Ishikawa (cell line): ENCODE measurements at regions not wholly inside any gene's neighbourhood (a gene's known extent, or its start where the extent isn't known, plus 50 kb on each side); places are given as distances from the start of the nearest gene placed in this dataset.

Source experiments
- CEBPB ChIP-seq: IDR thresholded peaks from 2 replicates; pipeline ENCODE4 v1.6.1; 2012
- CREB1 ChIP-seq: IDR thresholded peaks from 2 replicates; pipeline ENCODE4 v1.6.1; 2012; ENCODE audit warnings: low read depth
- EGR1 ChIP-seq: IDR thresholded peaks from 2 replicates; pipeline ENCODE4 v1.6.1; 2012
- EP300 ChIP-seq: IDR thresholded peaks from 2 replicates; pipeline ENCODE4 v1.6.1; 2012; ENCODE audit warnings: borderline replicate concordance
- FOXM1 ChIP-seq: IDR thresholded peaks from 2 replicates; pipeline ENCODE4 v1.6.1; 2012; ENCODE audit warnings: low read depth, borderline replicate concordance
- MAX ChIP-seq: IDR thresholded peaks from 2 replicates; pipeline ENCODE4 v1.6.1; 2012
- NFIC ChIP-seq: IDR thresholded peaks from 2 replicates; pipeline ENCODE4 v1.6.1; 2012
- RAD21 ChIP-seq: IDR thresholded peaks from 2 replicates; pipeline ENCODE4 v1.6.1; 2012; ENCODE audit warnings: low read depth
- TAF1 ChIP-seq: IDR thresholded peaks from 2 replicates; pipeline ENCODE4 v1.6.1; 2012; ENCODE audit warnings: low read depth, mild to moderate bottlenecking
- TCF12 ChIP-seq: IDR thresholded peaks from 2 replicates; pipeline ENCODE4 v1.6.1; 2012; ENCODE audit warnings: low read depth
- TEAD4 ChIP-seq: IDR thresholded peaks from 2 replicates; pipeline ENCODE4 v1.6.1; 2012
- YY1 ChIP-seq: IDR thresholded peaks from 2 replicates; pipeline ENCODE4 v1.6.1; 2012; ENCODE audit warnings: low read depth
- ZBTB7A ChIP-seq: IDR thresholded peaks from 2 replicates; pipeline ENCODE4 v1.6.1; 2012; ENCODE audit warnings: low read depth
- TF ChIP-seq, protein P1 (sequence below): IDR thresholded peaks from 2 replicates; pipeline ENCODE4 v1.6.1; 2012
- TF ChIP-seq, protein P2 (sequence below): IDR thresholded peaks from 2 replicates; pipeline ENCODE4 v1.6.1; 2012; ENCODE audit warnings: low read depth, mild to moderate bottlenecking

- TF ChIP-seq, protein P1, sequence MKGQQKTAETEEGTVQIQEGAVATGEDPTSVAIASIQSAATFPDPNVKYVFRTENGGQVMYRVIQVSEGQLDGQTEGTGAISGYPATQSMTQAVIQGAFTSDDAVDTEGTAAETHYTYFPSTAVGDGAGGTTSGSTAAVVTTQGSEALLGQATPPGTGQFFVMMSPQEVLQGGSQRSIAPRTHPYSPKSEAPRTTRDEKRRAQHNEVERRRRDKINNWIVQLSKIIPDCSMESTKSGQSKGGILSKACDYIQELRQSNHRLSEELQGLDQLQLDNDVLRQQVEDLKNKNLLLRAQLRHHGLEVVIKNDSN = no peak
- TF ChIP-seq YY1 = no peak
Observed at GRCh38 chr4:141501395-141501794, 135.0 kb upstream of the IL15 start.

- TF ChIP-seq ZBTB7A = no peak
- TF ChIP-seq MAX = no peak
- TF ChIP-seq RAD21 = no peak
- TF ChIP-seq NFIC = no peak
- TF ChIP-seq CREB1 = no peak
- TF ChIP-seq TEAD4 = no peak
- TF ChIP-seq EP300 = no peak
- TF ChIP-seq CEBPB = no peak
- TF ChIP-seq, protein P2, sequence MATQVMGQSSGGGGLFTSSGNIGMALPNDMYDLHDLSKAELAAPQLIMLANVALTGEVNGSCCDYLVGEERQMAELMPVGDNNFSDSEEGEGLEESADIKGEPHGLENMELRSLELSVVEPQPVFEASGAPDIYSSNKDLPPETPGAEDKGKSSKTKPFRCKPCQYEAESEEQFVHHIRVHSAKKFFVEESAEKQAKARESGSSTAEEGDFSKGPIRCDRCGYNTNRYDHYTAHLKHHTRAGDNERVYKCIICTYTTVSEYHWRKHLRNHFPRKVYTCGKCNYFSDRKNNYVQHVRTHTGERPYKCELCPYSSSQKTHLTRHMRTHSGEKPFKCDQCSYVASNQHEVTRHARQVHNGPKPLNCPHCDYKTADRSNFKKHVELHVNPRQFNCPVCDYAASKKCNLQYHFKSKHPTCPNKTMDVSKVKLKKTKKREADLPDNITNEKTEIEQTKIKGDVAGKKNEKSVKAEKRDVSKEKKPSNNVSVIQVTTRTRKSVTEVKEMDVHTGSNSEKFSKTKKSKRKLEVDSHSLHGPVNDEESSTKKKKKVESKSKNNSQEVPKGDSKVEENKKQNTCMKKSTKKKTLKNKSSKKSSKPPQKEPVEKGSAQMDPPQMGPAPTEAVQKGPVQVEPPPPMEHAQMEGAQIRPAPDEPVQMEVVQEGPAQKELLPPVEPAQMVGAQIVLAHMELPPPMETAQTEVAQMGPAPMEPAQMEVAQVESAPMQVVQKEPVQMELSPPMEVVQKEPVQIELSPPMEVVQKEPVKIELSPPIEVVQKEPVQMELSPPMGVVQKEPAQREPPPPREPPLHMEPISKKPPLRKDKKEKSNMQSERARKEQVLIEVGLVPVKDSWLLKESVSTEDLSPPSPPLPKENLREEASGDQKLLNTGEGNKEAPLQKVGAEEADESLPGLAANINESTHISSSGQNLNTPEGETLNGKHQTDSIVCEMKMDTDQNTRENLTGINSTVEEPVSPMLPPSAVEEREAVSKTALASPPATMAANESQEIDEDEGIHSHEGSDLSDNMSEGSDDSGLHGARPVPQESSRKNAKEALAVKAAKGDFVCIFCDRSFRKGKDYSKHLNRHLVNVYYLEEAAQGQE = no peak
- no peak for TF ChIP-seq FOXM1
- no peak for TF ChIP-seq TCF12
- TF ChIP-seq, protein P1 = no peak
- TF ChIP-seq EGR1 = no peak
- TF ChIP-seq TAF1 = no peak
Observed at GRCh38 chr4:141501931-141502330, 134.5 kb upstream of the IL15 start.

DNA sequence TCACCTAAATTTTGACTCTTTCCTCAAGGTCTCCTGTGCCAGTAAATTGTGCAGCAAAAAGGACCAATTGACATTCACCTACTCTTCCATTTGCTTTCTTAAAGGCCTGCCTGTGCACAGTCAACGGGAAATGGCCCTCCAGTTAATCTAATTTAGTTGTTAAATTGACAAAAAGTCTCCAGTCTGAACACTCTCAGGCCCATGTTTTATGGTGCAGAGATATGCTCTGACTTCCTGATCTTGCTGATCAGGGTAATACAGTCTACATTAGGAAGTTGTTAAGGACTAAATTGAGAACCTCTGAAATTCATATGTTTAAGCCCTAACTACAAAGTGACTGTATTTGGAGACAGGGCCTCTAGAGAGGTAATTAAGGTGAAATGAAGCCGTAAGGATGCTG lies 133.6 kb upstream of the IL15 start:
- no peak for TF ChIP-seq RAD21
- TF ChIP-seq FOXM1 = no peak
- no peak for TF ChIP-seq NFIC
- no peak for TF ChIP-seq CEBPB
- TF ChIP-seq YY1 = no peak
- TF ChIP-seq TEAD4 = no peak
- no peak for TF ChIP-seq EGR1
- TF ChIP-seq MAX = no peak
- no peak for TF ChIP-seq ZBTB7A
- TF ChIP-seq EP300 = no peak

DNA sequence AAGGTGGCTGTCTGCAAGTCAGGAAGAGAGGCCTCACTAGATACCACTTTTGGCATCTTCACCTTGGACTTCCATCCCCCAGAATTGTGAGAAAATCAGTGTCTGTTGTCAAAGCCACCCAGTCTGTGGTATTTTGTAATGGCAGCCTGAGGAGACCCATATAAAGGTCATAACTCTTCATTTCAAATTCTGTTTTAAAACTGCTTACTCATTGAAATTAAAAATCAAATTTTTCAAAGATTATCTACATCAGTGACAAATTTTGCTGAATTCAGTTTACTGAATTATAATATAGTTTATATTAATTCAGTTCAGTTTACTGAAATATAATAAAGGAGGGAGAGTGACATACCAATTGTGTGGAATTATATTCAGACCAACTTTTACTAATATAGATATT lies 133.1 kb upstream of the IL15 start:
- no peak for TF ChIP-seq EGR1
- TF ChIP-seq TCF12 = no peak

DNA sequence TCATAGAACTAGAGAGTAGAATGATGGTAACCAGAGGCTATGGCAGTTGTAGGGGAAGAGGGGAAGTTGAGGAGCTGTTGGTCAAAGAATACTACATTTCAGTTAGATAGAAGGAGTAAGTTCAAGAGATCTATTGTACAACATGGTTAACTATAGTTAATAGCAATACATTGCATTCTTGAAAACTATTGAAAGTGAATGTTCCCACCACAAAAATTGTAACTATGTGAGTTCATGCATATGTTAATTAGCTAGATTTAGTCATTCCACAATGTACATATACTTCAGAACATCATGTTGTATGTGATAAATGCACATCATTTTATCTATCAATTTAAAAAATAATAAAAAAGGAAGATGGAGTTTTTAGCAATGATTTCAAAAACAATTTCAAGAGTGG lies 125.3 kb upstream of the IL15 start:
- TF ChIP-seq, protein P1 = no peak
- TF ChIP-seq, protein P2 = no peak
- TF ChIP-seq CEBPB = no peak
- TF ChIP-seq MAX = no peak
- TF ChIP-seq RAD21 = no peak
- no peak for TF ChIP-seq TAF1

GRCh38 chr4:141513866-141514265 lies 122.5 kb upstream of the IL15 start:
- TF ChIP-seq CREB1 = no peak
- TF ChIP-seq NFIC = no peak
- TF ChIP-seq, protein P1 = no peak
- no peak for TF ChIP-seq RAD21
- TF ChIP-seq, protein P2 = no peak
- no peak for TF ChIP-seq YY1
- TF ChIP-seq ZBTB7A = no peak
- no peak for TF ChIP-seq EP300
- no peak for TF ChIP-seq TCF12
- no peak for TF ChIP-seq TAF1
- no peak for TF ChIP-seq TEAD4
- no peak for TF ChIP-seq CEBPB
- TF ChIP-seq EGR1 = no peak
- no peak for TF ChIP-seq FOXM1
- TF ChIP-seq MAX = no peak
